ENCODE measurements at regions not wholly inside any gene's neighbourhood (a gene's known extent, or its start where the extent isn't known, plus 50 kb on each side); places are given as distances from the start of the nearest gene placed in this dataset.

DNA sequence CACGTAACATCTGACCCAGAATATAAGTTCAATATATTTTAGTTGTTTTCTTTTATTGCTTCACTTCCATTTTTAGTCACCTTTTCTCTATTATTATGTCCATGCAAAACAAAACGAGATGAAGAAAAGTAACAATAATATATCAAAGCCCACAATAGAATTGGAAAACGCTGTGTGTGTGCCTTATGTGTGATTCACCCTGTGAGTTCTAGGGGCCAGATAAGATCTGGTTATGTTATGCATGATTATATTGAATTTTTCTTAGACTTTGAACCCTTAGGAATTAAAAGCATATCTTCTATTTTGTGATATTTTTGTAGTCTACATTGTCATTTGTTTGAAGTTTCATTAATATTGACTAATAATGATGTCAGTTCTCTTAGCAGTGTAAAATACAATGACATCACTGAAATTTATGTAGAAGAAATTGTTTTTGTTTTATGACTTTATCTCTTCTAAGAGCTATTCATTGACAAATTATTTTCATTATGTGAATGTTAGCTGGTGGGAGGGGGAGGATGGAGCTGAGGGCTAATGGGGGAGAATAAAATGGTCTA, 243.6 kb downstream of the TFAP2B start:
- WGBS = 72% methylated on average over 3 of the region's 3 CpGs
- no peaks in the 10 kb centered on the region for H3K36me3 ChIP-seq
- no peaks in the 10 kb centered on the region for H3K4me1 ChIP-seq
- H3K4me3 ChIP-seq = no peak overlapping the region
- no peak for TF ChIP-seq EP300 (IDR thresholded peaks at IDR 0.05)
- TF ChIP-seq, protein P1, sequence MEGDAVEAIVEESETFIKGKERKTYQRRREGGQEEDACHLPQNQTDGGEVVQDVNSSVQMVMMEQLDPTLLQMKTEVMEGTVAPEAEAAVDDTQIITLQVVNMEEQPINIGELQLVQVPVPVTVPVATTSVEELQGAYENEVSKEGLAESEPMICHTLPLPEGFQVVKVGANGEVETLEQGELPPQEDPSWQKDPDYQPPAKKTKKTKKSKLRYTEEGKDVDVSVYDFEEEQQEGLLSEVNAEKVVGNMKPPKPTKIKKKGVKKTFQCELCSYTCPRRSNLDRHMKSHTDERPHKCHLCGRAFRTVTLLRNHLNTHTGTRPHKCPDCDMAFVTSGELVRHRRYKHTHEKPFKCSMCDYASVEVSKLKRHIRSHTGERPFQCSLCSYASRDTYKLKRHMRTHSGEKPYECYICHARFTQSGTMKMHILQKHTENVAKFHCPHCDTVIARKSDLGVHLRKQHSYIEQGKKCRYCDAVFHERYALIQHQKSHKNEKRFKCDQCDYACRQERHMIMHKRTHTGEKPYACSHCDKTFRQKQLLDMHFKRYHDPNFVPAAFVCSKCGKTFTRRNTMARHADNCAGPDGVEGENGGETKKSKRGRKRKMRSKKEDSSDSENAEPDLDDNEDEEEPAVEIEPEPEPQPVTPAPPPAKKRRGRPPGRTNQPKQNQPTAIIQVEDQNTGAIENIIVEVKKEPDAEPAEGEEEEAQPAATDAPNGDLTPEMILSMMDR (IDR thresholded peaks at IDR 0.05) = no peak
- no peak for TF ChIP-seq POLR2AphosphoS5 (IDR thresholded peaks at IDR 0.05)
- DNase-seq (ENCODE audit: extremely low spot score) = no peak
- H3K9me3 ChIP-seq = no peaks in the 10 kb centered on the region
- intact Hi-C loops (cut with DNase I) = no loop called here
- H3K27me3 ChIP-seq = no peaks in the 10 kb centered on the region
- no peak overlapping the region for H3K27ac ChIP-seq (replicated peaks in 1 of 4)

DNA sequence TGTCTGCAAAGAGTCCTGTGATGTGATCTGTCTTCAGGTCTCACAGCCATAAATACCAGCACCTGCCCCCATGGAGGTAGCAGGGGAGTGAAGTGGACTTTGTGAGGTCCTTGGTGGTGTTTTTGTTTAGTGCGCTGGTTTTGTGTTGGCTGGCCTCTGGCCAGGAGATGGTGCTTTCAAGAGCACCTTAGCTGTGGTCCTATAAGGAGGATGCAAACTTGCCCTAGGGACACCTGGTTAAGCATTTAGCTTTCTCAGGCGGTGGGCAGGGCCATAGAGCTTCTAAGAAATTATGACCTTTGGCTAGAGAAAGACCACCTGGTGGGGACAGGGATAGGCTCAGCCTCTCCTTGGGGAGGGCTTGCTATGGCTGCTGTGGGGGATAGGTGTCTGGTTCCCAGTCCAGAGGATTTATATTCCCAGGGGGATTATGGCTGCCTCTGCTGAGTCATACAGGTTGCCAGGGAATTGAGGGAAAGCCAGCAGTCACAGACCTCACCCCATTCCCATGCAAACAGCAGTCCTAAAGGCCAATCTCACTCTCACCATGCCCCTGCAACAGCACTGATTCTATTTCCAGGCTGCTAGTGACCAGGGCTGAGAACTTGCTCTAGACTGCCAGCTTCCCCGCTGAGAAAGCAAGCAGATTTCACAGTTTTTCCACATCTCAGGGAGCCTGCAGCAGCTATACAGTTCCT, 259.3 kb downstream of the TFAP2B start:
- no peak for DNase-seq (ENCODE audit: extremely low spot score)
- Histone ChIP-seq H3K9me3 (no peaks in the 10 kb centered on the region), H3K36me3 (no peaks in the 10 kb centered on the region), H3K4me1 (no peaks in the 10 kb centered on the region), H3K27ac (replicated peaks in 1 of 4) (no peak overlapping the region), H3K4me3 (no peak overlapping the region), H3K27me3 (peaks cover 0 to 7% (median 0%) of the 10 kb centered on the region in 4 donors)
- whole genome bisulfite sequencing = 96% methylated on average over 3 of the region's 3 CpGs
- TF ChIP-seq POLR2AphosphoS5 (IDR thresholded peaks at IDR 0.05) (no peak), POLR2A (IDR thresholded peaks at IDR 0.05; ENCODE audit: low read depth) (no peak), EP300 (IDR thresholded peaks at IDR 0.05) (no peak)
- TF ChIP-seq, protein P1 (IDR thresholded peaks at IDR 0.05) = no peak
- intact Hi-C loops (cut with DNase I) = no loop called here

DNA sequence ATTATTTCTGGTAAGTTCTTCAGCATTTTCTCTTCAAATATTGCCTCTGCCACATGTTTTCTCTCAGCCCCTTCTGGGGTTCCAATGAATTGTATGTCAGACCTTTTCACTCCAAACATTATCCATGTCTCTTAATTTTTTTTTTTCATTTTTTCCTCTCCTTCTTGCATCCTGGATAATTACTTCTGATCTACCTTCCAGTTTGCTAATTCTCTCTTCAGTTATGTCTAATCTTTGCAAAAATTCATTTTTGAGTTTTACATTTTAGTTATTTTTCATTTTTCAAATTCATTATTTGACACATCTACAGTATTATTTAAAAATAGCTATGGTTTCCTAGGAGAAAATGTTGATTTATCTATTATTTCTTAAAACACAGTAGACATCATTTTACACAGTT, 271.7 kb downstream of the TFAP2B start:
- no peaks in the 10 kb centered on the region for H3K4me1 ChIP-seq
- peaks cover 0 to 18% (median 5%) of the 10 kb centered on the region in 4 donors for H3K9me3 ChIP-seq
- H3K4me3 ChIP-seq = no peak overlapping the region
- H3K27me3 ChIP-seq = no peaks in the 10 kb centered on the region
- no peak for TF ChIP-seq EP300 (IDR thresholded peaks at IDR 0.05)
- no peak for TF ChIP-seq POLR2A (IDR thresholded peaks at IDR 0.05; ENCODE audit: low read depth)
- TF ChIP-seq, protein P1 (IDR thresholded peaks at IDR 0.05) = no peak
- no peak for TF ChIP-seq POLR2AphosphoS5 (IDR thresholded peaks at IDR 0.05)
- intact Hi-C loops (cut with DNase I) = no loop called here
- H3K27ac ChIP-seq (replicated peaks in 1 of 4) = no peak overlapping the region
- DNase-seq (ENCODE audit: extremely low spot score) = no peak
- no peaks in the 10 kb centered on the region for H3K36me3 ChIP-seq

DNA sequence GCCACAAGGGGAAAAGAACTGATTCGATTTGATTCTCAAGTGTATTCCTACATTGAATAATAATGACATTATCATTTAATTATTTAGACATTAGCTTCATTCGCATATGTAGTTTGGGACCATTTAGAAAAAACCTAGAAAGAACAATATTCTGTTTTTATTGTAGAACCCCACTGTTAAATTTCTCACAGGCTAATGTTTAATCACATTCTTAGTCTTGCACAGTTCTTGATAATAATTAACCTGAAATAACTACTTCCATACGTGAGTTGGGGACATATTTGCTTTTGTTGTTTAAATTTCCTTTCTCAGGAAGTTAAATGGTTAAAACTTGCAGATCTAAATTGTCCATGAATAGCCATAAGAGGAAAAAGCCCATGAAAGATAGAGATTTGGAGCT, 275.2 kb downstream of the TFAP2B start:
- H3K4me1 ChIP-seq = no peaks in the 10 kb centered on the region
- no peak overlapping the region for H3K4me3 ChIP-seq
- H3K36me3 ChIP-seq = no peaks in the 10 kb centered on the region
- DNase-seq (ENCODE audit: extremely low spot score) = no peak
- H3K27me3 ChIP-seq = no peaks in the 10 kb centered on the region
- no peak overlapping the region for H3K27ac ChIP-seq (replicated peaks in 1 of 4)
- peaks cover 0 to 18% (median 5%) of the 10 kb centered on the region in 4 donors for H3K9me3 ChIP-seq
- 80% methylated on average over 3 of the region's 3 CpGs for WGBS
- intact Hi-C loops (cut with DNase I) = no loop called here
- no peak for TF ChIP-seq EP300 (IDR thresholded peaks at IDR 0.05)
- TF ChIP-seq, protein P1 (IDR thresholded peaks at IDR 0.05) = no peak
- no peak for TF ChIP-seq POLR2AphosphoS5 (IDR thresholded peaks at IDR 0.05)

DNA sequence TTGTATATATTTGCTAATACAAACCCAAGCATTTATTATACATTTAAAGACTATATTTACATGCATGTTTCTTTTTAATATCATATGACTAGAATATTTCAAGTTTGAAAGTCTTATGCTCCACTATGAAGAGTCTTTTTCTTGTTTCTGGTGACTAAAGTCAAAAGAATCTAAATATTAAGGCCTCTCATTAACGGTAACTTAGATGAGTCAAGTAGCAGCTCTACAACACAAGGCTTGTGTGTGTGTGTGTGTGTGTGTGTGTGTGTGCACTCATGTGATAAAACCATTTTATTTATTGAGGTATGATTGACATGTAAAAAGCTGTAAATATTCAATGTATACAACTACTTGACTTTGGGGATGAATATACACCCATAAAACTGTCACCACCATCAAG, 275.6 kb downstream of the TFAP2B start:
- WGBS = 69% methylated on average over 1 of the region's 1 CpG
- intact Hi-C loops (cut with DNase I) = no loop called here
- Histone ChIP-seq H3K9me3 (peaks cover 0 to 18% (median 5%) of the 10 kb centered on the region in 4 donors), H3K4me3 (no peak overlapping the region), H3K27me3 (no peaks in the 10 kb centered on the region), H3K4me1 (no peaks in the 10 kb centered on the region), H3K36me3 (no peaks in the 10 kb centered on the region), H3K27ac (replicated peaks in 1 of 4) (no peak overlapping the region)
- DNase-seq (ENCODE audit: extremely low spot score) = no peak
- TF ChIP-seq POLR2A (IDR thresholded peaks at IDR 0.05; ENCODE audit: low read depth) (no peak), POLR2AphosphoS5 (IDR thresholded peaks at IDR 0.05) (no peak), EP300 (IDR thresholded peaks at IDR 0.05) (no peak)
- TF ChIP-seq, protein P1 (IDR thresholded peaks at IDR 0.05) = no peak
